ENCODE measurements at regions not wholly inside any gene's neighbourhood (a gene's known extent, or its start where the extent isn't known, plus 50 kb on each side); places are given as distances from the start of the nearest gene placed in this dataset.

- no peak for TF ChIP-seq CTCF (IDR thresholded peaks at IDR 0.05)
- Histone ChIP-seq H3K4me3 (no peak overlapping the region), H3K36me3 (no peaks in the 10 kb centered on the region), H3K4me1 (peaks cover 0 to 4% (median 0%) of the 10 kb centered on the region in 9 donors), H3K27me3 (no peaks in the 10 kb centered on the region), H3K27ac (peak overlapping the region in 1 of 10 donors; percentile 23), H3K9me3 (peaks cover 0 to 6% (median 0%) of the 10 kb centered on the region in 11 donors)
- ATAC-seq, result peak in 1 of 8 donors; percentile 20
- WGBS, 2 donors, result 38 to 43% methylated on average over 5 of the region's 5 CpGs
- intact Hi-C loops (cut with DNase I), result no loop called here
- no peak for DNase-seq
These were observed 746.8 kb upstream of the SLC10A2 start for GRCh38 chr13:103812971-103813370.

- WGBS, 2 donors, result 48 to 54% methylated on average over 4 of the region's 4 CpGs
- H3K4me1 ChIP-seq, result peaks cover 0 to 4% (median 0%) of the 10 kb centered on the region in 9 donors
- H3K9me3 ChIP-seq, result peaks cover 0 to 6% (median 0%) of the 10 kb centered on the region in 11 donors
- peak overlapping the region in 1 of 10 donors; percentile 23 for H3K27ac ChIP-seq
- DNase-seq (no peak), ATAC-seq (no peak)
- H3K4me3 ChIP-seq, result no peak overlapping the region
- no peaks in the 10 kb centered on the region for H3K27me3 ChIP-seq
- no peaks in the 10 kb centered on the region for H3K36me3 ChIP-seq
- intact Hi-C loops (cut with DNase I), result no loop called here
- no peak for TF ChIP-seq CTCF (IDR thresholded peaks at IDR 0.05)
These were observed 746.3 kb upstream of the SLC10A2 start for GRCh38 chr13:103812558-103812957.

GRCh38 chr13:103810026-103810425 is 743.8 kb upstream of the SLC10A2 start:
- no peaks in the 10 kb centered on the region for H3K36me3 ChIP-seq
- ATAC-seq (no peak), DNase-seq (no peak)
- peaks cover 0 to 6% (median 0%) of the 10 kb centered on the region in 11 donors for H3K9me3 ChIP-seq
- 96 to 98% methylated on average over 3 of the region's 3 CpGs for WGBS, 2 donors
- H3K27ac ChIP-seq, result no peak overlapping the region
- peaks cover 0 to 4% (median 0%) of the 10 kb centered on the region in 9 donors for H3K4me1 ChIP-seq
- TF ChIP-seq CTCF (IDR thresholded peaks at IDR 0.05), result no peak
- H3K27me3 ChIP-seq, result no peaks in the 10 kb centered on the region
- H3K4me3 ChIP-seq, result no peak overlapping the region
- intact Hi-C loops (cut with DNase I), result no loop called here

GRCh38 chr13:103805771-103806170 is 739.6 kb upstream of the SLC10A2 start:
- no peaks in the 10 kb centered on the region for H3K9me3 ChIP-seq
- no peaks in the 10 kb centered on the region for H3K4me1 ChIP-seq
- H3K4me3 ChIP-seq, result no peak overlapping the region
- H3K27me3 ChIP-seq, result no peaks in the 10 kb centered on the region
- DNase-seq, result no peak
- intact Hi-C loops (cut with DNase I), result no loop called here
- no peaks in the 10 kb centered on the region for H3K36me3 ChIP-seq
- WGBS, 2 donors, result 49 to 54% methylated on average over 4 of the region's 4 CpGs
- no peak for TF ChIP-seq CTCF (IDR thresholded peaks at IDR 0.05)
- no peak for ATAC-seq
- no peak overlapping the region for H3K27ac ChIP-seq
